ENCODE measurements at regions not wholly inside any gene's neighbourhood (a gene's known extent, or its start where the extent isn't known, plus 50 kb on each side); places are given as distances from the start of the nearest gene placed in this dataset.

- Histone ChIP-seq H3K56ac (ENCODE audit: extremely low read depth, insufficient read depth, low read length) (no peak overlapping the region), H3K14ac (replicated peaks; ENCODE audit: low read depth, low read length) (no peak overlapping the region), H2BK120ac (ENCODE audit: low read depth, low read length) (no peak overlapping the region), H3K4me3 (ENCODE audit: insufficient read depth, low read depth, low read length) (no peak overlapping the region), H2BK20ac (ENCODE audit: low read depth, low read length) (no peak overlapping the region), H3K27ac (ENCODE audit: insufficient read depth, low read length) (no peak overlapping the region), H4K5ac (ENCODE audit: low read depth, low read length) (no peak overlapping the region), H3K27me3 (ENCODE audit: control insufficient read depth, insufficient read depth, low read length) (no peaks in the 10 kb centered on the region), H4K91ac (ENCODE audit: insufficient read depth, low read depth, low read length) (no peak overlapping the region), H3K36me3 (ENCODE audit: control insufficient read depth, insufficient read depth, low read length) (no peaks in the 10 kb centered on the region), H4K20me1 (ENCODE audit: insufficient read depth, low read length) (no peaks in the 10 kb centered on the region), H3K23ac (ENCODE audit: low read depth, low read length) (no peak overlapping the region), H4K8ac (ENCODE audit: low read depth in 2 of 2, low read length in 2 of 2) (no peak overlapping the region), H3K9me1 (ENCODE audit: insufficient read depth, low read length) (peaks cover 3% of the 10 kb centered on the region), H3K18ac (ENCODE audit: low read depth, low read length) (no peak overlapping the region), H2AFZ (replicated peaks; ENCODE audit: low read length, poor library complexity) (no peak overlapping the region), H2BK5ac (ENCODE audit: low read depth, low read length, poor library complexity, severe bottlenecking) (no peak overlapping the region), H2AK9ac (replicated peaks; ENCODE audit: low read depth, low read length, poor library complexity) (no peak overlapping the region), H2BK15ac (ENCODE audit: low read depth, low read length) (no peak overlapping the region), H3K4me2 (ENCODE audit: low read depth, low read length) (no peak overlapping the region), H3K4ac (ENCODE audit: low read depth, low read length) (no peak overlapping the region), H3K79me1 (ENCODE audit: low read depth in 1 of 2, low read length in 2 of 2) (no peaks in the 10 kb centered on the region), H3K9ac (ENCODE audit: low read depth, low read length) (no peak overlapping the region), H3K9me3 (ENCODE audit: control insufficient read depth, insufficient read depth, low read length) (peaks cover 5% of the 10 kb centered on the region), H2AK5ac (ENCODE audit: low read depth, low read length) (no peak overlapping the region), H3K4me1 (ENCODE audit: control insufficient read depth, insufficient read depth, low read length) (peaks cover 6% of the 10 kb centered on the region)
- no peak for ATAC-seq (ENCODE audit: low read depth)
- no TSS peak for BruUV-seq (replicated peaks)
- TF ChIP-seq CHD1 (IDR thresholded peaks at IDR 0.05; ENCODE audit: low read depth, low read length) (no peak), ELK1 (IDR thresholded peaks at IDR 0.05; ENCODE audit: borderline replicate concordance, low read depth, low read length) (no peak)
- WGBS, 2 experiments (ENCODE audit: extremely low coverage in 2 of 2, insufficient read length in 1 of 2): 100% methylated on average over 1 of the region's 3 CpGs; no CpG with 5 or more reads in 1 of the 2 experiments
- CTCF ChIA-PET: no interaction called here
- dilution Hi-C loops (cut with HindIII; ENCODE audit: low sequenced_read_pairs, unreplicated experiment): no loop called here
- DNase-seq: no peak
- intact Hi-C loops (cut with micrococcal nuclease): no loop called here
- in situ Hi-C loops (cut with MboI; ENCODE audit: low sequenced_read_pairs): no loop called here
- POLR2A ChIA-PET (ENCODE audit: unreplicated experiment): no interaction called here
Measured at GRCh38 chr4:38192516-38192915, 232.3 kb downstream of the PTTG2 start.

Data from IMR-90 (cell line).